Tibial artery (tissue), 4 donors: ENCODE measurements at regions not wholly inside any gene's neighbourhood (a gene's known extent, or its start where the extent isn't known, plus 50 kb on each side); places are given as distances from the start of the nearest gene placed in this dataset.

Source experiments
- DNase-seq, 2 donors: peaks; one replicate each; pipeline ENCODE4 v3.0.0-alpha.2; 2019
- H3K27ac ChIP-seq, 2 donors: fragments of 200-600 bp; sonication (generic) in 1 of 2; 1 replicate in 1 of 2; 2 replicates in 1 of 2; pipeline ENCODE4 v1.5.1; 2018 to 2019; ENCODE audit warnings: mild to moderate bottlenecking in 1 of 2
- H3K27me3 ChIP-seq, 2 donors: fragments of 200-600 bp; sonication (generic) in 1 of 2; one replicate each; pipeline versions ENCODE4 v1.5.1 to v1.6.0; 2016 to 2019
- H3K36me3 ChIP-seq, 3 donors: fragments of 200-600 bp; sonication (generic) in 2 of 3; one replicate each; pipeline ENCODE4 v1.5.1; 2016 to 2019; ENCODE audit warnings: mild to moderate bottlenecking in 2 of 3
- H3K4me1 ChIP-seq, 4 donors: fragments of 200-600 bp; sonication (generic) in 2 of 4; 1 replicate in 3 of 4; 2 replicates in 1 of 4; pipeline ENCODE4 v1.5.1; 2016 to 2019
- H3K4me3 ChIP-seq, 2 donors: fragments of 200-600 bp; sonication (generic) in 1 of 2; 1 replicate in 1 of 2; 2 replicates in 1 of 2; pipeline ENCODE4 v1.5.1; 2018 to 2019; ENCODE audit warnings: mild to moderate bottlenecking in 2 of 2
- H3K9me3 ChIP-seq, 3 donors: fragments of 200-600 bp; sonication (generic) in 1 of 3; one replicate each; pipeline ENCODE4 v1.5.1; 2016 to 2019
- CTCF ChIP-seq, 2 experiments: fragments of 200-600 bp in 1 of 2; fragments of 450-650 bp in 1 of 2; IDR thresholded peaks; one replicate each; pipeline ENCODE4 v1.5.1; 2017 to 2019; ENCODE audit warnings: antibody characterized with exemption in 2 of 2, mild to moderate bottlenecking in 1 of 2, moderate library complexity in 1 of 2
- intact Hi-C: fragments of 100-400 bp; cut with DNase I; formaldehyde crosslinking; loops from one replicate; pipeline ENCODE4 v1.15.0; 2023; ENCODE audit warnings: low total_unique reads

- no peak overlapping the region for H3K27ac ChIP-seq
- no peaks in the 10 kb centered on the region for H3K9me3 ChIP-seq
- H3K4me1 ChIP-seq: peaks cover 0 to 10% (median 5%) of the 10 kb centered on the region in 4 donors
- H3K27me3 ChIP-seq: no peaks in the 10 kb centered on the region
- no peak for DNase-seq
- intact Hi-C loops: no loop called here
- no peak overlapping the region for H3K4me3 ChIP-seq
- H3K36me3 ChIP-seq: no peaks in the 10 kb centered on the region
- no peak for TF ChIP-seq CTCF (IDR thresholded peaks at IDR 0.05)
Measured at GRCh38 chr5:74332682-74333081, 307.8 kb downstream of the ENC1 start.

GRCh38 chr5:74332006-74332405 lies 308.5 kb downstream of the ENC1 start:
- no peaks in the 10 kb centered on the region for H3K36me3 ChIP-seq
- no peak for TF ChIP-seq CTCF (IDR thresholded peaks at IDR 0.05)
- no peaks in the 10 kb centered on the region for H3K9me3 ChIP-seq
- intact Hi-C loops: no loop called here
- H3K27ac ChIP-seq: no peak overlapping the region
- no peaks in the 10 kb centered on the region for H3K27me3 ChIP-seq
- DNase-seq: no peak
- no peak overlapping the region for H3K4me3 ChIP-seq
- H3K4me1 ChIP-seq: peaks cover 0 to 15% (median 6%) of the 10 kb centered on the region in 4 donors

GRCh38 chr5:74328221-74328630 lies 312.3 kb downstream of the ENC1 start:
- Histone ChIP-seq H3K36me3 (no peaks in the 10 kb centered on the region), H3K4me3 (no peak overlapping the region), H3K9me3 (no peaks in the 10 kb centered on the region), H3K4me1 (peaks cover 0 to 20% (median 7%) of the 10 kb centered on the region in 4 donors), H3K27me3 (no peaks in the 10 kb centered on the region), H3K27ac (no peak overlapping the region)
- TF ChIP-seq CTCF (IDR thresholded peaks at IDR 0.05): no peak
- intact Hi-C loops: no loop called here
- DNase-seq: no peak

GRCh38 chr5:74327339-74327685 lies 313.2 kb downstream of the ENC1 start:
- DNase-seq: no peak
- intact Hi-C loops: no loop called here
- no peak overlapping the region for H3K27ac ChIP-seq

GRCh38 chr5:74326571-74327338 lies 313.8 kb downstream of the ENC1 start:
- Histone ChIP-seq H3K4me3 (no peak overlapping the region), H3K4me1 (peaks cover 0 to 20% (median 7%) of the 10 kb centered on the region in 4 donors), H3K9me3 (no peaks in the 10 kb centered on the region), H3K36me3 (no peaks in the 10 kb centered on the region), H3K27ac (no peak overlapping the region), H3K27me3 (no peaks in the 10 kb centered on the region)
- intact Hi-C loops: no loop called here
- TF ChIP-seq CTCF (IDR thresholded peaks at IDR 0.05): no peak
- DNase-seq: peak in 1 of 2 donors; percentile 22

More at GRCh38 chr5:74327339-74327685, 313.2 kb downstream of the ENC1 start:
- Histone ChIP-seq H3K36me3 (no peaks in the 10 kb centered on the region), H3K4me3 (no peak overlapping the region), H3K9me3 (no peaks in the 10 kb centered on the region), H3K4me1 (peaks cover 0 to 20% (median 7%) of the 10 kb centered on the region in 4 donors), H3K27me3 (no peaks in the 10 kb centered on the region)
- TF ChIP-seq CTCF (IDR thresholded peaks at IDR 0.05): no peak
